H1 (cell line): ENCODE measurements at regions not wholly inside any gene's neighbourhood (a gene's known extent, or its start where the extent isn't known, plus 50 kb on each side); places are given as distances from the start of the nearest gene placed in this dataset.

ENCODE experiments used
- CTCF ChIA-PET: fragments of 300-600 bp; sonication (Branson Sonifier 250); formaldehyde crosslinking; loops from one replicate; lab custom pipeline; 2021; ENCODE audit not compliant: partially characterized antibody; lab: Charles Lee
- POLR2A ChIA-PET: fragments of 300-600 bp; sonication (Branson Sonifier 250); formaldehyde crosslinking; loops from one replicate; lab custom pipeline; 2021; ENCODE audit warnings: inconsistent platforms; ENCODE audit not compliant: partially characterized antibody; lab: Charles Lee
- DNase-seq, 2 experiments: peaks; one replicate each; pipeline versions ENCODE4 v3.0.0 to v3.0.0-alpha.2; 2010 to 2022; ENCODE audit warnings: low spot score in 2 of 2, low read depth in 1 of 2, mixed read lengths in 1 of 2
- FAIRE-seq: peaks from 2 replicates; lab custom pipeline; 2011; peaks lifted over from hg19 to GRCh38; lab: Jason Lieb, UNC
- H2AFZ ChIP-seq: 2 replicates; pipeline ENCODE4 v1.8.1; 2012; ENCODE audit warnings: low read length, inconsistent platforms
- H2AK5ac ChIP-seq: 2 replicates; pipeline ENCODE4 v1.6.1; 2013; ENCODE audit warnings: low read depth, low read length
- H2BK120ac ChIP-seq: replicated peaks from 2 replicates; pipeline ENCODE3; 2013; ENCODE audit warnings: low read depth, low read length, inconsistent platforms
- H2BK12ac ChIP-seq: 2 replicates; pipeline ENCODE4 v1.6.1; 2013; ENCODE audit warnings: low read depth, low read length
- H2BK15ac ChIP-seq: 2 replicates; pipeline ENCODE4 v1.6.1; 2013; ENCODE audit warnings: low read length
- H2BK20ac ChIP-seq: 2 replicates; pipeline ENCODE4 v1.6.1; 2013; ENCODE audit warnings: low read length
- H2BK5ac ChIP-seq: 2 replicates; pipeline ENCODE4 v1.6.1; 2013; ENCODE audit warnings: low read depth, low read length
- H3K14ac ChIP-seq: 2 replicates; pipeline ENCODE4 v1.6.1; 2013; ENCODE audit warnings: inconsistent platforms; ENCODE audit not compliant: insufficient read length
- H3K18ac ChIP-seq: 2 replicates; pipeline ENCODE4 v1.6.1; 2013; ENCODE audit warnings: low read length; ENCODE audit errors: extremely low read depth
- H3K23ac ChIP-seq: 2 replicates; pipeline ENCODE4 v1.6.1; 2013; ENCODE audit warnings: inconsistent platforms; ENCODE audit not compliant: insufficient read length
- H3K23me2 ChIP-seq: 2 replicates; pipeline ENCODE4 v1.6.1; 2013; ENCODE audit warnings: low read depth, low read length
- H3K27ac ChIP-seq: 2 replicates; pipeline ENCODE4 v1.6.1; 2011; ENCODE audit warnings: low read depth, low read length, inconsistent platforms
- H3K27me3 ChIP-seq, 4 experiments: replicated peaks in 1 of 4; 1 replicate in 1 of 4; 2 replicates in 3 of 4; pipeline versions ENCODE4 v1.6.1 to v1.8.1; 2011 to 2013; ENCODE audit warnings: low read length in 3 of 4, mild to moderate bottlenecking in 3 of 4, inconsistent platforms in 2 of 4, mixed read lengths in 2 of 4, moderate library complexity in 1 of 4; ENCODE audit not compliant: control insufficient read depth in 3 of 4, insufficient read depth in 3 of 4; ENCODE audit errors: extremely low read depth in 1 of 4
- H3K36me3 ChIP-seq, 4 experiments: 2 replicates each; pipeline versions ENCODE4 v1.6.1 to v1.8.1; 2011 to 2013; ENCODE audit warnings: mild to moderate bottlenecking in 4 of 4, low read length in 3 of 4, moderate library complexity in 2 of 4, control low read depth in 1 of 4, inconsistent platforms in 1 of 4; ENCODE audit not compliant: insufficient read depth in 4 of 4, control insufficient read depth in 2 of 4
- H3K4ac ChIP-seq: replicated peaks from 2 replicates; pipeline ENCODE3; 2013; ENCODE audit warnings: low read length, low read depth, mixed read lengths, inconsistent platforms; ENCODE audit not compliant: insufficient read length
- H3K4me1 ChIP-seq, 4 experiments: replicated peaks in 1 of 4; 1 replicate in 1 of 4; 2 replicates in 3 of 4; pipeline versions ENCODE4 v1.6.1 to v1.8.1; 2011 to 2013; ENCODE audit warnings: low read length in 3 of 4, inconsistent platforms in 2 of 4, mixed read lengths in 1 of 4; ENCODE audit not compliant: insufficient read depth in 4 of 4, control insufficient read depth in 3 of 4
- H3K4me2 ChIP-seq, 2 experiments: 2 replicates each; pipeline versions ENCODE4 v1.6.1 to v1.8.1; 2011 to 2013; ENCODE audit warnings: low read depth in 2 of 2, low read length in 2 of 2, control low read depth in 1 of 2, inconsistent platforms in 1 of 2, mild to moderate bottlenecking in 1 of 2; ENCODE audit not compliant: insufficient read depth in 1 of 2
- H3K4me3 ChIP-seq, 4 experiments: fragments of 200-600, 300-600 bp in 1 of 4; sonication (generic), shearing (Covaris generic), sonication (Bioruptor Twin) in 1 of 4; 2 replicates each; pipeline versions ENCODE4 v1.5.1 to v1.8.1; 2011 to 2016; ENCODE audit warnings: low read length in 4 of 4, low read depth in 3 of 4, control low read depth in 2 of 4, inconsistent platforms in 2 of 4, mild to moderate bottlenecking in 2 of 4, mixed read lengths in 1 of 4, moderate library complexity in 1 of 4; ENCODE audit not compliant: insufficient read depth in 2 of 4; ENCODE audit errors: extremely low read depth in 1 of 4
- H3K56ac ChIP-seq: replicated peaks from 2 replicates; pipeline ENCODE3; 2013; ENCODE audit warnings: low read depth, mild to moderate bottlenecking, mixed read lengths, low read length, inconsistent platforms; ENCODE audit not compliant: insufficient read length
- H3K79me1 ChIP-seq: 2 replicates; pipeline ENCODE4 v1.6.1; 2013; ENCODE audit warnings: low read depth, low read length, control low read depth
- H3K79me2 ChIP-seq, 2 experiments: 2 replicates each; pipeline versions ENCODE4 v1.6.1 to v1.8.1; 2012 to 2013; ENCODE audit warnings: low read length in 2 of 2, mild to moderate bottlenecking in 2 of 2, inconsistent platforms in 1 of 2; ENCODE audit not compliant: insufficient read depth in 2 of 2, control insufficient read depth in 1 of 2
- H3K9ac ChIP-seq, 4 experiments: replicated peaks in 1 of 4; 1 replicate in 1 of 4; 2 replicates in 3 of 4; pipeline versions ENCODE4 v1.6.1 to v1.8.1; 2011 to 2013; ENCODE audit warnings: low read depth in 3 of 4, low read length in 3 of 4, control low read depth in 2 of 4, mild to moderate bottlenecking in 2 of 4, moderate library complexity in 2 of 4, inconsistent platforms in 1 of 4; ENCODE audit errors: extremely low read depth in 1 of 4
- H3K9me3 ChIP-seq, 2 experiments: 2 replicates each; pipeline versions ENCODE4 v1.6.1 to v1.8.1; 2012 to 2013; ENCODE audit warnings: mild to moderate bottlenecking in 2 of 2, moderate library complexity in 2 of 2, control low read depth in 1 of 2, inconsistent platforms in 1 of 2, low read depth in 1 of 2, low read length in 1 of 2, mixed read lengths in 1 of 2; ENCODE audit not compliant: insufficient read depth in 2 of 2
- H4K20me1 ChIP-seq, 2 experiments: replicated peaks in 1 of 2; 2 replicates each; pipeline versions ENCODE3 to v1.8.1; 2011 to 2013; ENCODE audit warnings: inconsistent platforms in 2 of 2, low read length in 2 of 2, mild to moderate bottlenecking in 1 of 2; ENCODE audit not compliant: insufficient read depth in 2 of 2, control insufficient read depth in 1 of 2
- H4K5ac ChIP-seq: 2 replicates; pipeline ENCODE4 v1.6.1; 2013; ENCODE audit warnings: low read length, low read depth, mixed read lengths, inconsistent platforms; ENCODE audit not compliant: insufficient read length
- H4K8ac ChIP-seq: 2 replicates; pipeline ENCODE4 v1.8.0; 2013; ENCODE audit warnings: mild to moderate bottlenecking, moderate library complexity, low read length, inconsistent platforms; ENCODE audit not compliant: insufficient read depth; ENCODE audit errors: extremely low read depth
- H4K91ac ChIP-seq: replicated peaks from 2 replicates; pipeline ENCODE3; 2013; ENCODE audit warnings: low read length, mixed read lengths, inconsistent platforms; ENCODE audit not compliant: insufficient read length
- CHD1 ChIP-seq: IDR thresholded peaks from 2 replicates; pipeline ENCODE4 v1.6.1; 2012; ENCODE audit warnings: low read depth, low read length, improper control_type of control experiment
- EGR1 ChIP-seq: IDR thresholded peaks from 2 replicates; pipeline ENCODE4 v1.6.1; 2011; ENCODE audit warnings: low read depth, low read length, borderline replicate concordance
- NRF1 ChIP-seq: IDR thresholded peaks from 2 replicates; pipeline ENCODE4 v1.6.1; 2011; ENCODE audit warnings: mild to moderate bottlenecking, low read depth, low read length, improper control_type of control experiment
- POU5F1 ChIP-seq: IDR thresholded peaks from 2 replicates; pipeline ENCODE4 v1.6.1; 2011; ENCODE audit warnings: low read depth, mild to moderate bottlenecking, low read length, moderate library complexity
- RFX5 ChIP-seq: IDR thresholded peaks from 2 replicates; pipeline ENCODE4 v1.6.1; 2011; ENCODE audit warnings: low read depth, low read length, improper control_type of control experiment, borderline replicate concordance
- RNF2 ChIP-seq: fragments of 200-900, 300-1000 bp; sonication (generic); IDR thresholded peaks from 2 replicates; pipeline ENCODE4 v1.7.1; 2016; ENCODE audit warnings: borderline replicate concordance, low read depth, mild to moderate bottlenecking, antibody characterized with exemption, low read length; ENCODE audit not compliant: poor library complexity, severe bottlenecking; ENCODE audit errors: missing control alignments
- SIN3A ChIP-seq, 2 experiments: IDR thresholded peaks in 1 of 2; conservative IDR thresholded peaks in 1 of 2; 2 replicates each; pipeline ENCODE4 v1.6.1; 2011 to 2012; ENCODE audit warnings: low read length in 2 of 2, improper control_type of control experiment in 1 of 2, low read depth in 1 of 2, mild to moderate bottlenecking in 1 of 2
- SIRT6 ChIP-seq: IDR thresholded peaks from one replicate; pipeline ENCODE4 v1.7.1; 2012; ENCODE audit warnings: low read length, inconsistent platforms
- SP2 ChIP-seq: IDR thresholded peaks from 2 replicates; pipeline ENCODE4 v1.6.1; 2012; ENCODE audit warnings: mild to moderate bottlenecking, low read length, inconsistent platforms
- SUZ12 ChIP-seq: fragments of 200-600 bp; sonication (generic); IDR thresholded peaks from 2 replicates; pipeline ENCODE4 v1.6.1; 2012; ENCODE audit warnings: mild to moderate bottlenecking, inconsistent platforms, low read length, moderate library complexity, mixed read lengths
- TEAD4 ChIP-seq: IDR thresholded peaks from 2 replicates; pipeline ENCODE4 v1.6.1; 2012; ENCODE audit warnings: low read depth, low read length, inconsistent platforms, mixed read lengths
- WGBS, 2 experiments: shearing (Covaris generic) in 1 of 2; methylation state at CpG; one replicate each; pipeline versions ENCODE4 v1.1.6 to v1.1.7; 2013 to 2015; ENCODE audit warnings: low lambda C conversion rate in 2 of 2, mixed read lengths in 2 of 2, inconsistent platforms in 1 of 2, low coverage in 1 of 2, missing lambda C conversion rate in 1 of 2; ENCODE audit not compliant: insufficient replicate concordance in 2 of 2, insufficient coverage in 1 of 2, insufficient read length in 1 of 2; ENCODE audit errors: extremely low coverage in 1 of 2, missing lambda C conversion rate in 1 of 2; 5-methylcytosine and 5-hydroxymethylcytosine counted together
- TF ChIP-seq, protein P1 (sequence below), 3 experiments: IDR thresholded peaks; 1 replicate in 2 of 3; 2 replicates in 1 of 3; pipeline versions ENCODE4 v1.5.1 to v1.6.1; 2011; ENCODE audit warnings: low read length in 3 of 3, mild to moderate bottlenecking in 3 of 3, inconsistent platforms in 2 of 3, low read depth in 1 of 3, moderate library complexity in 1 of 3; ENCODE audit not compliant: insufficient read depth in 1 of 3; ENCODE audit errors: control extremely low read depth in 1 of 3

DNA sequence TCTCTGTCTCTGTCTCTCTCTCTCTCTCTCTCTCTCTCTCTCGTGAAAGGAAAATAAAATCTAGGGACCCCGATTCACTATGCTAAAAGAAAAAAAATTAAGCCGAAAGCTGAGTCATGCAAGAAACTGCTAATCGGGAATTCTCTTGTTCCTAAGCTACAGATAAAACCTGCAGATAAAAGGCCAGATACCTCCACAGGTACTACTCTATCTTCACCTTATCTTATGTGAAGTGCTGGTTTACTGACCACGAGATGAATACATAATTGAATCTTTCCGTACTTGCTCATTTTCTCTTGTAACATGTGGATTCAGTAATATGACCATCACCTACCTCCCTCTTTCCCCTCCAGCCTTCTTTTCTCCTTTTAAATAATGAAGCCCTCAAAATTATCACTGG is 120.5 kb downstream of the RFX6 start:
- Histone ChIP-seq H3K23me2 (no peaks in the 10 kb centered on the region), H3K14ac (no peak overlapping the region), H3K9ac (no peak overlapping the region), H3K79me2 (no peaks in the 10 kb centered on the region), H3K4me3 (no peak overlapping the region), H3K4me1 (no peaks in the 10 kb centered on the region), H2BK20ac (no peak overlapping the region), H3K9me3 (peaks cover 5 to 7% of the 10 kb centered on the region in 2 experiments), H2BK15ac (no peak overlapping the region), H4K5ac (no peak overlapping the region), H2BK120ac (no peak overlapping the region), H2AFZ (no peak overlapping the region), H3K23ac (no peak overlapping the region), H3K79me1 (no peaks in the 10 kb centered on the region), H4K20me1 (no peaks in the 10 kb centered on the region), H4K8ac (no peak overlapping the region), H2AK5ac (no peak overlapping the region), H2BK5ac (no peak overlapping the region), H4K91ac (no peak overlapping the region), H3K27me3 (no peaks in the 10 kb centered on the region; a peak in 1 of 7 replicates), H3K18ac (no peak overlapping the region), H3K36me3 (no peaks in the 10 kb centered on the region), H3K4ac (no peak overlapping the region), H3K56ac (no peak overlapping the region), H3K4me2 (no peak overlapping the region), H3K27ac (no peak overlapping the region), H2BK12ac (no peak overlapping the region)
- ChIA-PET POLR2A (interaction anchor here (0.7 kb wide), 1 partner anchor 123 kb away, joined by 4 read pairs; no protein-coding TSS in a partner anchor), CTCF (interaction anchor here (0.7 to 1.7 kb wide), 2 partner anchors 27 to 170 kb away, joined by 3 to 4 read pairs; no protein-coding TSS in a partner anchor)
- DNase-seq (no peak), FAIRE-seq (no peak)
- WGBS, 2 experiments = 92% methylated on average over 6 of the region's 6 CpGs; no CpG with 5 or more reads in 1 of the 2 experiments
- TF ChIP-seq RFX5 (no peak), SIN3A (conservative IDR thresholded peaks at IDR 0.05 in 1 of 2, IDR thresholded peaks at IDR 0.05 in 1 of 2; ENCODE audit: low read depth in 1 of 2, low read length in 2 of 2) (no peak), RNF2 (no peak), POU5F1 (no peak), SIRT6 (no peak), EGR1 (no peak), NRF1 (no peak), TEAD4 (no peak), SP2 (no peak), SUZ12 (no peak), CHD1 (no peak)
- TF ChIP-seq, protein P1, sequence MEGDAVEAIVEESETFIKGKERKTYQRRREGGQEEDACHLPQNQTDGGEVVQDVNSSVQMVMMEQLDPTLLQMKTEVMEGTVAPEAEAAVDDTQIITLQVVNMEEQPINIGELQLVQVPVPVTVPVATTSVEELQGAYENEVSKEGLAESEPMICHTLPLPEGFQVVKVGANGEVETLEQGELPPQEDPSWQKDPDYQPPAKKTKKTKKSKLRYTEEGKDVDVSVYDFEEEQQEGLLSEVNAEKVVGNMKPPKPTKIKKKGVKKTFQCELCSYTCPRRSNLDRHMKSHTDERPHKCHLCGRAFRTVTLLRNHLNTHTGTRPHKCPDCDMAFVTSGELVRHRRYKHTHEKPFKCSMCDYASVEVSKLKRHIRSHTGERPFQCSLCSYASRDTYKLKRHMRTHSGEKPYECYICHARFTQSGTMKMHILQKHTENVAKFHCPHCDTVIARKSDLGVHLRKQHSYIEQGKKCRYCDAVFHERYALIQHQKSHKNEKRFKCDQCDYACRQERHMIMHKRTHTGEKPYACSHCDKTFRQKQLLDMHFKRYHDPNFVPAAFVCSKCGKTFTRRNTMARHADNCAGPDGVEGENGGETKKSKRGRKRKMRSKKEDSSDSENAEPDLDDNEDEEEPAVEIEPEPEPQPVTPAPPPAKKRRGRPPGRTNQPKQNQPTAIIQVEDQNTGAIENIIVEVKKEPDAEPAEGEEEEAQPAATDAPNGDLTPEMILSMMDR (IDR thresholded peaks at IDR 0.05; ENCODE audit: control extremely low read depth in 1 of 3, insufficient read depth in 1 of 3, low read depth in 1 of 3, low read length in 3 of 3) = no peak
